GM13976 (cell line): ENCODE measurements at regions not wholly inside any gene's neighbourhood (a gene's known extent, or its start where the extent isn't known, plus 50 kb on each side); places are given as distances from the start of the nearest gene placed in this dataset.

Experiments
- DNase-seq: peaks from one replicate; pipeline ENCODE4 v3.0.0; 2012; ENCODE audit warnings: low spot score
- in situ Hi-C: fragments of 300-500 bp; cut with MboI; formaldehyde crosslinking; loops from one replicate; pipeline ENCODE4 v1.12.0; 2022; ENCODE audit warnings: low sequenced_read_pairs, mixed read lengths, inconsistent platforms; ENCODE audit not compliant: unreplicated experiment
- TF ChIP-seq, protein P1 (sequence below): IDR thresholded peaks from 2 replicates; pipeline ENCODE4 v1.5.1; 2012; ENCODE audit warnings: borderline replicate concordance, mild to moderate bottlenecking; ENCODE audit not compliant: insufficient read depth; ENCODE audit errors: extremely low read depth, missing control alignments, control extremely low read depth

GRCh38 chr2:238632181-238633060, 205.7 kb downstream of the ASB1 start:
- peak; percentile 3 for DNase-seq
- in situ Hi-C loops, result no loop called here
- TF ChIP-seq, protein P1, sequence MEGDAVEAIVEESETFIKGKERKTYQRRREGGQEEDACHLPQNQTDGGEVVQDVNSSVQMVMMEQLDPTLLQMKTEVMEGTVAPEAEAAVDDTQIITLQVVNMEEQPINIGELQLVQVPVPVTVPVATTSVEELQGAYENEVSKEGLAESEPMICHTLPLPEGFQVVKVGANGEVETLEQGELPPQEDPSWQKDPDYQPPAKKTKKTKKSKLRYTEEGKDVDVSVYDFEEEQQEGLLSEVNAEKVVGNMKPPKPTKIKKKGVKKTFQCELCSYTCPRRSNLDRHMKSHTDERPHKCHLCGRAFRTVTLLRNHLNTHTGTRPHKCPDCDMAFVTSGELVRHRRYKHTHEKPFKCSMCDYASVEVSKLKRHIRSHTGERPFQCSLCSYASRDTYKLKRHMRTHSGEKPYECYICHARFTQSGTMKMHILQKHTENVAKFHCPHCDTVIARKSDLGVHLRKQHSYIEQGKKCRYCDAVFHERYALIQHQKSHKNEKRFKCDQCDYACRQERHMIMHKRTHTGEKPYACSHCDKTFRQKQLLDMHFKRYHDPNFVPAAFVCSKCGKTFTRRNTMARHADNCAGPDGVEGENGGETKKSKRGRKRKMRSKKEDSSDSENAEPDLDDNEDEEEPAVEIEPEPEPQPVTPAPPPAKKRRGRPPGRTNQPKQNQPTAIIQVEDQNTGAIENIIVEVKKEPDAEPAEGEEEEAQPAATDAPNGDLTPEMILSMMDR, result no peak

DNA sequence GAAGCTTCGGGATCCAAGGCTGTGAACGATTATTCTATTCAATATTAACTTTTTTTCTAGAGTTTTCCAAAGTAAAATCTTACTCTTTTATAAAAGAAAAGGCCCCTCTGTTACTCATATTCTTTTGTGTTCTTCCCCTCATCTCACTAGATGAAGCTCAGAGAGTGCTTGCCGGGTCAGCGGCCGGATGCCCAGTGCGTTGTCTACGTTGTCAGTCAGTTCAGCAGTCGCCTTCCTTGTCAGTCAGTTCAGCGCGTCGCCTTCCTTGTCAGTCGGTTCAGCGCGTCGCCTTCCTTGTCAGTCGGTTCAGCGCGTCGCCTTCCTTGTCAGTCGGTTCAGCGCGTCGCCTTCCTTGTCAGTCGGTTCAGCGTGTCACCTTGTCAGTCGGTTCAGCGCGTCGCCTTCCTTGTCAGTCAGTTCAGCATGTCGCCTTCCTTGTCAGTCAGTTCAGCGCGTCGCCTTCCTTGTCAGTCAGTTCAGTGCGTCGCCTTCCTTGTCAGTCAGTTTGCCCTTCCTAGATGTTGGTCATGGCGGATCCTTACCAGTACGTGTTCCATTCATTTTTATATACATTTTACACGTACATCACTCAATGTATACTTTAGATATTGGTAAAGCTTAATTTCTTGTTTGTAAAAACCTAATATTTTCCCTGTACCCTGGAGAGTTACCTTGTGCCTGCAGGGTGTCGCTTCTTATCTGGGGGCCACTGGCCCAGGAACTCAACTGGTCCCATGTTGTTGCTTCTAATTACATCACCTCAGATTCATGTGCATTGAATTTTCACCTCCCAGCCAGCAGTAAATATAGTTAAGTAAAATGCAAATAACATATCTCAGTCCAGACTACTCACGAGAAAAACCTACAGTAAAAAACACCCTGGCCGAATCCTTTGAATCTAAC, 206.9 kb downstream of the ASB1 start:
- DNase-seq, result no peak
- TF ChIP-seq, protein P1, result no peak
- in situ Hi-C loops, result no loop called here

DNA sequence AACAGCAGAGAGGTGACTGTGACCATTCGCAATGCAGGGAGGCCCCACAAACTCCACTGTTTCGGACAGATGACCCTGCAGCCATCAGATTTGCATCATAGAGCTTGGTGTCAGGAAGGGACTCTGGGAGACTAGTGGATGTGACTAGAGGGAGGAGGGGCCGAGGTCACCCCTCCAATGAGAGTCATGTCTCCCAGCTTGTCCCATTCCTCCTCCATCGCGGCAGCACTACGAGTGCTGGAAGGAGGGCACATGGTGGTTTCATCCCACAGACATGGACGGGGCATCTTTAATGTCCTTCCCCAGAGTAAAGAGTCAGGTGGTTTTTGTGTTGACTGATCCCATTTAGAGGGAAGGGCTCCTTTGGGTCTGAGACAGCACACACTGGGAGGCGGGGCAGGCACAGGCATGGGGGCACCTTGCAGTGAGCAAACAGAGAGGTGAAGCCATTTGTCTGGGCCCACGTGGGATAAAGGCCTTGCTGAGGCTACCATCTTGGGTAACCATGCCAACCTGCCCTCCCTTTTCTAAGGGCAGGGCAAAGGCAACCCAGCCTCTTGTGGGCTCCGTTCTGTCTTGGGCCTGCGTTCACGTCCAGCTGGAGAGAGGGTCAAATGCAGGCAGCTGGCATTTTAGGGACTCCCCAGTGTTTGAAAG, 208.1 kb downstream of the ASB1 start:
- DNase-seq, result no peak
- TF ChIP-seq, protein P1, result no peak
- in situ Hi-C loops, result no loop called here

GRCh38 chr2:238635647-238636051, 208.9 kb downstream of the ASB1 start:
- in situ Hi-C loops, result no loop called here
- TF ChIP-seq, protein P1, result no peak
- no peak for DNase-seq

DNA sequence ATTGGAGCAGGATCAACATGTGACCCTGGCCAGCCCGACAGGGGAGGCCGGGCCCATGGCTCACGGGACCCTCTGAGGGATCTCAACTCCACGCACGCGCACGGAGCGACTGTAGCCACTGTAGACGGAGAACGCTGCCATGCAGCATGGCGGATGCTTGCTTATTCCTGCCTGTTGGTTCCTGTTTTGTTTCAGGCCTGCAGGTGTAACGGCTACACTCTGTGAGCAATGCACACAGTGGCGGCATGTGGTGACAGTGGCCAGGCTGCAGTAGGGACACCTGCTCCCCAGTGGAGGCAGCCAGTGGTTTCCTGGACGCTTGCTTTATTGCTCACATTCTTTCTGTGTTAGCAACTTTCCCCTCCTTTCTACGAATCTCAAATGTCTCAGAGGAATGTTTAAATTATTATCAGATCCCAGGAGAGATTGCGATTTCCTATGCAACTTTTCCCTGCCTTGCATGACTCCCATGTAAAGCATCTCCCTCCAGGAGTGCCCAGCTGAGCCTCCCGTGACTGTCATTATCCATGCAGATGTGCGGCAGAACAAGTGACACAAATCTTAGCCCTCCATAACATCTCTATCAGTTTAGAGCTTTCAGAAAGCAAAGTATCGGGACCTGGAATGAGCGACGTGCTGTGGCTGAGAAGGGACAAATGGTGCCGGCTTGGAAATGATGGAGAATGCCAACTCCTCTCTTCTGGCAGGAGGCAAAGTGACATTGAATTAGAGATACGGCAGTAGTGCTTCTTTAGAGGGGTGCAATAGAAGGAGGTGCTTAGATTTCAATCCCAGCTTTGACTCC, 209.7 kb downstream of the ASB1 start:
- in situ Hi-C loops, result no loop called here
- DNase-seq, result no peak
- TF ChIP-seq, protein P1, result no peak
